ENCODE measurements at regions not wholly inside any gene's neighbourhood (a gene's known extent, or its start where the extent isn't known, plus 50 kb on each side); places are given as distances from the start of the nearest gene placed in this dataset.

- DNase-seq, result no peak
Measured at GRCh38 chr2:120785228-120785966, 49.7 kb downstream of the GLI2 start.

DNA sequence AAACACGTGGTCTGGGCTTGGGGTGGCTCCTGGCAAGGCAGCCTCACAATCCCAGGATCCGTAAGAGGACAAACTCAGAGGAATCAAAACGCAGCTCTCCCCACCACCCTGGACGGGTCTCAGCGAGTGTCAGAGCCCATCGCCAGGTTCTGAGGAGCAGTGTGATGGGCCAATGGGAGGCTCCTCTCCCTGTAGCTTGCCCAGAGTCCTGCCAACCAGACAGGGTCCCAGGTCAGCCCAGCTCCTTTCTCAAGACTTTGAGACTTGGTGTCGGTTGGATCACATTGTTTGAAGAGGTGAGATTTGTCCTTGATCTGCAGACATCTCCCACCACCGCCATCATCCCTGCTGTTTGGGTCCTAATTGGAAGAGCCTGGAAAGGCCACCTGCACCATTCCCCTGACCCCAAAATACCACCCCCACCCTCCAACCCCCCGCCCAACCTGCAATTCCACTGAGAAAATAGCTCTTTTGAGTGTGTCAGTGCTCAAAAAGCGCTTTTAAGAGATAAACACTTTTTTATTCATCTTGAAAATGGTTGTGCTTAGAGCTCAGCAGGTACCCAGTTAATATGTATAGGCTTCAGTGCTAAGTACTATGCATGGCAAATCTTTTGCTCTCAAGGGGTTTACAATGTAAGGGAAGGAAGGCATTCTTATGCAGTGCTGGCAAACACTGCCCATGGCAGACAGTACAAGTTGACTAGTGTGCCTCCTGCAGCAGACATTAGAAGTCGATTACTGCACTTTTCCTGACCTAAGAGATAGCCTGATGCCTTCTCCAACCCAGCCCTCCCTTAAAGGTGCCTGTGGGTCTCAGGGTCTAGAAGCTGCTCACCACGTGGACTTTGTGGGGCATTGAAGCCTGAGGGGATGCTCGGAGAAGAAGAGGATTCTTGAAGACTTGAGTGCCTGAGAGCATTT, 50.6 kb downstream of the GLI2 start:
- no peak for DNase-seq

- DNase-seq, result no peak
Measured at GRCh38 chr2:120787111-120787821, 51.6 kb downstream of the GLI2 start.

- no peak for DNase-seq
Measured at GRCh38 chr2:120787822-120788700, 52.4 kb downstream of the GLI2 start.

DNA sequence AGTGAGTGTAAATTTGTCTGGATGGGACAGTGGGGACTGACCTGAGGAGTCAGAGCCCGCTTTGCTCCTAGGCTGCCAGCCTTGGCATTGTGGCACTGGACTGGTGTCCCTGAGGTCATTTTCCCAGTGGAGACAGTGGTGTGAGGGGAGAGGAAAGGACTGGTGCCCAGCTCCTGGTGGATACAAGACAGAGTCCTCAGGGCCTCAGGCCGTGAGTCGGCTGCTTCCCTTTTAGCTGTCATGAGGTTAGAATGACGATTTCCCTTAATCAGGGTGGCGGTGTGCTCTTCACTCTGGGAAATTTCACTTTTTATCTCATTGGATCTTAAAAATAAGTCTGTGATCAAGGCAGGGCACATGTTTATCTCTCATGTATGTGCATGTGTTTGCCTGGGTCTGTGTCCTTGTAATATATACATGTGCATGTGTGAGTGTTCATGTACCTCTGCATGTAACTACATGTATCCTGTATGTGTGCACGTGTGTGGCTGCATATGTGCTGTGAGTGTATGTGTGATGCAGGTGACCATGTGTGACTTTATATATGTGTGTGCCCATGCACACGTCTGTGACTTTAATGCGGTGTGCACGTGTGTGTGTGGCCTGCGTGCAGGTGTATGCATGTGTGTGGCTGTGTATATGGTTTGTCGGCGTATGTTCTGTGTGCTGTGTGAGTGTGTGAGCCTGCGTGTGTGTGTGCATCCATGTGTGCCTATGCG, 55.7 kb downstream of the GLI2 start:
- DNase-seq, result no peak

- DNase-seq, result no peak
Measured at GRCh38 chr2:120791962-120792297, 56.3 kb downstream of the GLI2 start.

DNA sequence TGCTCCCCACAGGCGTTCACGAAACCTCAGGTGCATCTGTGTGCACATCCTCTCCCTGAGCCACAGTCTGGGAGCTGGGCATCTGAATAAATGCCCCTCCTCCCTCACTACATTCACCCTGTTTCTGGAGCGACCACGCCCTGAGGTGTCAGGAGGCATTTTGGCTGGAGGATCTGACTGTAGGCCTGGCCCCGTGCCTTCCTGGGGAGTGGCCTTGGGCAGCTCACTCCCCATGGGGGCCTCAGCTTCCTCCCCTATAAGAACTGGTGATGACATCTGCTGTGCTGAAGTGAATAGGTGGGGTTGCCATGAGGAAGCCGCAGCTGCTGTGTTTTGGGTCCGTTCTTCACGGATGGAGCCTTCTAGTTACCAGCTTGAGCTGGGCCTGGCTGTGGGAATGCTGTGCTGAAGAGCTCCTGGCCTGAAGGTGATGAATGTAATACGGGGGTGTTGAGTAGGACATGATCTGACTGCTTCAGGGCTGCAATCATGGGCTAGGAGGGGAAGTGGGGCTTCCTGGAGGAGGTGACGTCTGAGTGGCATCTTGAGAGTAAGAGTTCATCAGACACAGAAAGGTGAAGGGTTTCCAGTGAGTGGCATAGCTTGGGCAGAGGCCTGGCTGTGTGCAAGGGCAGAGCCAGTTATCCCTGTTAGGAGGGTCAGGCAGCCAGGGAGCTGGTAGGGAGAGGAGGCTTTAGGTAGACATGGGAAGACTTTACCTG, 58.2 kb downstream of the GLI2 start:
- DNase-seq, result no peak

DNA sequence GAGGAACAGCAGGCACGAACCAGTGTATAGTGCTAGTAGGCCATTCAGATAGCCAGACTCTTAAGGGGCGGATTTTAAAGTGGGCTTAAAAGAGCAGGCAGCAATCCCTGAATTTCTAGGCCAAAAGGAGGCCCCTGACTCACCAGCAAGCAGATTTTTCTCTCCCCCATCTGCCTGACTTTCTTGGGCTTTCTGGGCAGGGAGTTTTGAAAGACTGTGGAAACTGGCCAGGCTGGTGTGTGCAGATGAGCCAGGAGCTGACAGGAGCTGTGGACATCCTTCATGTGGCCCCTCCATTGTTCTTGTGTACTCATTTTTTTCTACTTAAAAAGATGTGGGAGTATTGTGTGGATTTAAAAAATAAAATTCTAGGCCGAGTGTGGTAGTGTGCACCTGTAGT, 59.0 kb downstream of the GLI2 start:
- DNase-seq, result no peak

DNA sequence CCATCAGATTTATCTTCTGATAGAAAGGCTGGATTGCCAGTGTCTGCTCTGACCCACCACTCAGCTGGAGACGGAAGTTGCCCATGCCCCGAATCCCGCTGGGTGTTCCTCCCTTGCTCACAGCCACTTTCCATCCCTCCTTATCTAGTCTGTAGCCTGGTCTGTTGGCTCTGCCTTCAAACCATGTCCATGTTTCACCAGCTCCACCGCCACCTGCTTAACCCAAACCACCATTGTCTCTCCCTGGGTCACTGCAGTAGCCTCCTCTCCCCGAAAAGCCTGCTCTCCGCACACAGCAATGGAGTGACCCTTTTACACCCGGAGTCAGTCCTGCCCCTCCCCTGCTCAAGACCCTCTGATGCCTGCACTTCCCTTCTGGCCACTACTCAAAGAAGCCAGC, 60.4 kb downstream of the GLI2 start:
- no peak for DNase-seq

DNA sequence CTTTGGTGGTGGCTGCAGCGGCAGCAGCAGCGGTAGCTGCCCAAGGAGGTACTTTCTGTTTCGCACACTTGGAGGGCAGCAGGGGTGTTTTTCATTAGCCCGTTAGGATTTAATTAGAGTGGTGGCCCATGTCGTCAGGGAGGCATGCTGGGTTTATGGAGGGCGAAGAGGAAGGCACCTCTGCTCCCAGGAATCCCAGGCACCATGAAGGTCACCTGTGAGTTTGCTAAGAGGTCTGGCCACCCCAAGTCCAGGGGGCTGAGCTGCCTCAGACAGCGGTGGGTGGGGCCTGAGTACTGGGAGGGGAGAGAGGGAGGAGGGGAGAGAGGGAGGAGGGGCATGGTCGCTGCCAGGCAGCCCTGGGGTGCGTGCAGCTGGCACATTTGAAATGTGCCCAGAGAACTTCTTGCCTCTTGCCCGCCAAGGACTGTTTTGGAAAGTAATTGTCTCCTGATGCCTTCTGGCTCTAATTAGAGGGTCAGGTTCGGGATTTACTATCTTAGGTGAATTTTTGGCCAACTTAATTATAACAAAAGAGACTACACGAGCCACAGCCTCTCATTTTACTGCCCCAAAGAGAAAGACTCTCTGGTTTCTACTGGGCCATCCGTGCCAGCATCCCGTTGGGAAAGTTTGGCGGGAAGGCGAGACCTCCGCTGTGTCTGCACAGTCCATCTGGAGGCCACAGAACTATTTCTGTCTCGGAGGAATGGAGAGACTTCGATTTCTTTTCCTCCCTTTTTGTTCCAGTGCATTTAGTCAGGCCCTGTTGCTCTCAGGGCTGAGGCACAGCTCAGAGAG, 62.0 kb downstream of the GLI2 start:
- DNase-seq, result no peak

- no peak for DNase-seq
Measured at GRCh38 chr2:120798567-120799247, 63.0 kb downstream of the GLI2 start.

GRCh38 chr2:120802158-120802557, 66.5 kb downstream of the GLI2 start:
- no peak for DNase-seq

GRCh38 chr2:120802867-120803484, 67.3 kb downstream of the GLI2 start:
- no peak for DNase-seq

GRCh38 chr2:120803764-120804335, 68.2 kb downstream of the GLI2 start:
- DNase-seq, result no peak

DNA sequence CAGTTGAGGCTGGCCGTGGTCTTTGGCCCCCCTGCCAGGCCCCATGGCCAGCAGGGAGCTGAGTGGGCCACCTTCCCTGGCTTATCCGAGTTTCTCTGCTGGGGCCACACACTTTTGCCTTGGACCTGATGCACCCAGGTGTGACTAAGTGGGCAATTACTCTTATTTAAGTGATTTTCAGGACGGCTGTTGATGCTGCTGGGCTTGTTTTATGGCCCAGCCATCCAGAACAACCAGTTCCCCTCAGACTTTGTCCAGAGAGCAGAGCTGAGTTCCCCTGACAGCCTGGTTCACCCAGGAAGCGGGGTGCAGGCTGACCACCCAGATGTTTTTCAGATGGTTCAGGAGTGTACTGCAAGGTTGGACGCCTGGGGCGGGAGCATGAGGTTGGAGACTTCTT, 68.8 kb downstream of the GLI2 start:
- DNase-seq, result no peak

GRCh38 chr2:120805011-120805410, 69.3 kb downstream of the GLI2 start:
- DNase-seq, result no peak

- DNase-seq, result no peak
Measured at GRCh38 chr2:120805602-120806001, 69.9 kb downstream of the GLI2 start.

DNA sequence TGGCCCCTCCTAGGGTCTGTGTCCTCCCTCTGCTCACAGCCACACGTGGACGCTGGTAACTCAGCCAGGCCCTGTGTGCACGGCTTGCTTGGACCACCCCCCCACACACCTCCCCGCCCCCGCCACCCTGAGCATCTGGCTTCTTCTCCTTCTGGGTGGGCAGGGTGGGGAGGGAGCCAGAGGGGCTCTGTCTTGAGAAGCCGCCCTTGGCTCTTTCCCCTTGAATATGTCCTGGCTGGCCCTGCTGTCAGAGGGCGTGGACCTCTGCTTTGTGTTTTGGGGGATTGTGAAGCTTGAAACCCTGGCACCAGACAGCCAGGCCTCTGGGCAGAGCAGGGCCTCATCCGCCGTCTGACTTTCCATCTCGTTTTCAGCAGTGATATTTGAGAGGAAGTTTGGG, 72.1 kb downstream of the GLI2 start:
- no peak for DNase-seq

GRCh38 chr2:120809151-120809550, 73.5 kb downstream of the GLI2 start:
- no peak for DNase-seq
